ENCODE measurements at regions not wholly inside any gene's neighbourhood (a gene's known extent, or its start where the extent isn't known, plus 50 kb on each side); places are given as distances from the start of the nearest gene placed in this dataset.

DNA sequence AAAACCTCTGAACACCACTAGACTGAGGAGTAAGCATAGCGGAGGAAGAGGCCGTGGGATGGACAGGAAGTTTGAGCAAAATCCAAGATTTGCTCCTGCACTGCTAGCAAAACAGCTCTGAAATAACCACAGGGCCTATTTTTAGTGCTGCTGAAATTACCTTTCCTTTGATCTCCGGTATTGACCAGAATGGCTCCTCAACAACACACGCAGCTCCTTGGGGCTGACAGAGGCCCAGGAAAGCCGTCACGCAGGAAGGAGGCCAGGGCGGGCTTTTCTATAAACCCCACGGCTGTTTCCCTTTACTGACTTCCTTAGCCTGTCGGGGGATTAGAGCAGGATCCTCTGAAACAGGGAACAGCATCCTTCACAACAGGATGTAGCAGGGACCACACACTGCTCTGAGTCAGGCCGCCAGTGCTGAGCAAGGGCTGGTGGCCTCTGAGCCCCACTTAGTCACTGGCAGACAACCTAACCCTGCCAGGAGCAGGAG lies 80.8 kb upstream of the LCLAT1 start:
- POLR2A ChIA-PET: no interaction called here
- no peak for TF ChIP-seq CBX8 (IDR thresholded peaks at IDR 0.05)
- H3K4me3 ChIP-seq: no peak overlapping the region
- 82% methylated on average over 10 of the region's 10 CpGs for WGBS (ENCODE audit: missing lambda C conversion rate)
- H3K27ac ChIP-seq: no peak overlapping the region
- no peak for DNase-seq (ENCODE audit: low read depth in 1 of 2, low spot score in 1 of 2)
- H3K4me1 ChIP-seq: peaks cover 16% of the 10 kb centered on the region
- no peak overlapping the region for H3K4me2 ChIP-seq
- no peaks in the 10 kb centered on the region for H3K9me3 ChIP-seq
- ATAC-seq: no peak
- no peak for FAIRE-seq
- CTCF ChIA-PET: interaction anchor here (0.6 to 1.6 kb wide), 4 partner anchors 13 to 1425 kb away, joined by 3 to 6 read pairs (median 4); no protein-coding TSS in a partner anchor

DNA sequence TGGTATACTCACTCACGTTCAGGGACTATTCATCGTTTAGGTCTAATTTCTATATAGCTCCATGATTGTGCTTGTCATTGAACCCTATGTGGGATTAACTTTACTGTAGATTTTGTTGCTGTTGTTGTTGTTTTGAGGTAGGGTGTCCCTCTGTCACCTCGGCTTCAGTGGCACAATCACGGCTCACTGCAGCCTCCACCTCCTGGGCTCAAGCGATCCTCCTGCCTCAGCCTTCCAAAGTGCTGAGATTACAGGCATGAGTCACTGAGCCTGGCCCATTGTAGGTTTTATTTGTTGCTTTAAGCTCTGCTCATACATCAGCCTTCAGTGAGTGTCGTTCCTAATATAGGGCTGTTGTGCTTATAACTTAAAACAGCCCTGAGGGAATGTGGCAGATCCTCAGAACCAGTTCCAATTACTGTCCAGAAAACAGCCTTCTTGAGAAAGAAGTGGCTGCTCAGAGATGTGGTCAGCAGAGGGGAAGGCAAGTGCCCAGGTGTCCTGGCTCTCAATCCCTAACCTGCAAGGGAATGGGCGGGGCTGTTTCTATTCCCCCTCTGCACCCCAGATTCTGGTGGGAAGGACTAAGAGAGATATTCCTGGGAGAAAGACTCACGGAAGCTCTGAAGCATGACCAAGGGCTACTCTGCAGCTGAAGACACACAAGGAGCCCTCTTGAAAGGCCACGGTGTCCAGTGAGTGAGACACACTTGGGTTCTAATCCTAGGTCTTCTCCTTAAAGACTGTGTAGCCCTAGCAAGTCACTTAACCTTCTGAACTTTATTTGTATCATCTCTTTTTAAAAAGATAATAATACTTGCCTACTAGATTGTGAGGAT lies 79.6 kb upstream of the LCLAT1 start:
- H3K4me3 ChIP-seq: no peak overlapping the region
- TF ChIP-seq SREBF2 (IDR thresholded peaks at IDR 0.05): no peak
- no peak for TF ChIP-seq MAFK (IDR thresholded peaks at IDR 0.05; ENCODE audit: partially characterized antibody)
- no peak for TF ChIP-seq JUNB (IDR thresholded peaks at IDR 0.05)
- TF ChIP-seq CHD2 (IDR thresholded peaks at IDR 0.05; ENCODE audit: low read length, partially characterized antibody): no peak
- TF ChIP-seq MAZ (IDR thresholded peaks at IDR 0.05; ENCODE audit: borderline replicate concordance, low read depth, low read length): no peak
- TF ChIP-seq, protein P1, sequence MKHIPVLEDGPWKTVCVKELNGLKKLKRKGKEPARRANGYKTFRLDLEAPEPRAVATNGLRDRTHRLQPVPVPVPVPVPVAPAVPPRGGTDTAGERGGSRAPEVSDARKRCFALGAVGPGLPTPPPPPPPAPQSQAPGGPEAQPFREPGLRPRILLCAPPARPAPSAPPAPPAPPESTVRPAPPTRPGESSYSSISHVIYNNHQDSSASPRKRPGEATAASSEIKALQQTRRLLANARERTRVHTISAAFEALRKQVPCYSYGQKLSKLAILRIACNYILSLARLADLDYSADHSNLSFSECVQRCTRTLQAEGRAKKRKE (CRISPR knock-in tag; IDR thresholded peaks at IDR 0.05; ENCODE audit: low read depth): no peak
- TF ChIP-seq POLR2AphosphoS2 (conservative IDR thresholded peaks at IDR 0.05; ENCODE audit: low read length): no peak
- TF ChIP-seq HDAC2 (IDR thresholded peaks at IDR 0.05): no peak
- no peak for TF ChIP-seq BHLHE40 (IDR thresholded peaks at IDR 0.05; ENCODE audit: low read depth, low read length)
- TF ChIP-seq MYC (IDR thresholded peaks at IDR 0.05; ENCODE audit: borderline replicate concordance, low read length): no peak
- no peak for TF ChIP-seq ZNF302 (CRISPR knock-in tag; IDR thresholded peaks at IDR 0.05)
- no peak for TF ChIP-seq RFX5 (IDR thresholded peaks at IDR 0.05)
- TF ChIP-seq EP300 (IDR thresholded peaks at IDR 0.05): no peak
- TF ChIP-seq, protein P2, sequence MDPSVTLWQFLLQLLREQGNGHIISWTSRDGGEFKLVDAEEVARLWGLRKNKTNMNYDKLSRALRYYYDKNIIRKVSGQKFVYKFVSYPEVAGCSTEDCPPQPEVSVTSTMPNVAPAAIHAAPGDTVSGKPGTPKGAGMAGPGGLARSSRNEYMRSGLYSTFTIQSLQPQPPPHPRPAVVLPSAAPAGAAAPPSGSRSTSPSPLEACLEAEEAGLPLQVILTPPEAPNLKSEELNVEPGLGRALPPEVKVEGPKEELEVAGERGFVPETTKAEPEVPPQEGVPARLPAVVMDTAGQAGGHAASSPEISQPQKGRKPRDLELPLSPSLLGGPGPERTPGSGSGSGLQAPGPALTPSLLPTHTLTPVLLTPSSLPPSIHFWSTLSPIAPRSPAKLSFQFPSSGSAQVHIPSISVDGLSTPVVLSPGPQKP (IDR thresholded peaks at IDR 0.05; ENCODE audit: low read depth, low read length): no peak
- no peak for TF ChIP-seq EHF (CRISPR knock-in tag; IDR thresholded peaks at IDR 0.05)
- no peak for TF ChIP-seq SMC3 (IDR thresholded peaks at IDR 0.05)
- TF ChIP-seq, protein P3, sequence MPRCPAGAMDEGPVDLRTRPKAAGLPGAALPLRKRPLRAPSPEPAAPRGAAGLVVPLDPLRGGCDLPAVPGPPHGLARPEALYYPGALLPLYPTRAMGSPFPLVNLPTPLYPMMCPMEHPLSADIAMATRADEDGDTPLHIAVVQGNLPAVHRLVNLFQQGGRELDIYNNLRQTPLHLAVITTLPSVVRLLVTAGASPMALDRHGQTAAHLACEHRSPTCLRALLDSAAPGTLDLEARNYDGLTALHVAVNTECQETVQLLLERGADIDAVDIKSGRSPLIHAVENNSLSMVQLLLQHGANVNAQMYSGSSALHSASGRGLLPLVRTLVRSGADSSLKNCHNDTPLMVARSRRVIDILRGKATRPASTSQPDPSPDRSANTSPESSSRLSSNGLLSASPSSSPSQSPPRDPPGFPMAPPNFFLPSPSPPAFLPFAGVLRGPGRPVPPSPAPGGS (IDR thresholded peaks at IDR 0.05): no peak
- TF ChIP-seq, protein P4, sequence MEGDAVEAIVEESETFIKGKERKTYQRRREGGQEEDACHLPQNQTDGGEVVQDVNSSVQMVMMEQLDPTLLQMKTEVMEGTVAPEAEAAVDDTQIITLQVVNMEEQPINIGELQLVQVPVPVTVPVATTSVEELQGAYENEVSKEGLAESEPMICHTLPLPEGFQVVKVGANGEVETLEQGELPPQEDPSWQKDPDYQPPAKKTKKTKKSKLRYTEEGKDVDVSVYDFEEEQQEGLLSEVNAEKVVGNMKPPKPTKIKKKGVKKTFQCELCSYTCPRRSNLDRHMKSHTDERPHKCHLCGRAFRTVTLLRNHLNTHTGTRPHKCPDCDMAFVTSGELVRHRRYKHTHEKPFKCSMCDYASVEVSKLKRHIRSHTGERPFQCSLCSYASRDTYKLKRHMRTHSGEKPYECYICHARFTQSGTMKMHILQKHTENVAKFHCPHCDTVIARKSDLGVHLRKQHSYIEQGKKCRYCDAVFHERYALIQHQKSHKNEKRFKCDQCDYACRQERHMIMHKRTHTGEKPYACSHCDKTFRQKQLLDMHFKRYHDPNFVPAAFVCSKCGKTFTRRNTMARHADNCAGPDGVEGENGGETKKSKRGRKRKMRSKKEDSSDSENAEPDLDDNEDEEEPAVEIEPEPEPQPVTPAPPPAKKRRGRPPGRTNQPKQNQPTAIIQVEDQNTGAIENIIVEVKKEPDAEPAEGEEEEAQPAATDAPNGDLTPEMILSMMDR (IDR thresholded peaks at IDR 0.05): no peak
- no peaks in the 10 kb centered on the region for H3K9me3 ChIP-seq
- H3K27ac ChIP-seq: no peak overlapping the region
- ChIA-PET POLR2A (no interaction called here), CTCF (interaction anchor here (0.8 to 1.2 kb wide), 2 partner anchors 128 to 160 kb away, joined by 3 to 4 read pairs; no protein-coding TSS in a partner anchor)
- DNase-seq (ENCODE audit: low read depth in 1 of 2, low spot score in 1 of 2): no peak
- 74% methylated on average over 9 of the region's 9 CpGs for WGBS (ENCODE audit: missing lambda C conversion rate)
- H3K4me1 ChIP-seq: peaks cover 12% of the 10 kb centered on the region
- H3K4me2 ChIP-seq: no peak overlapping the region
- no peak for FAIRE-seq
- no peak for ATAC-seq
